ENCODE measurements at regions not wholly inside any gene's neighbourhood (a gene's known extent, or its start where the extent isn't known, plus 50 kb on each side); places are given as distances from the start of the nearest gene placed in this dataset.

GRCh38 chr16:86827521-86827920, 249.2 kb downstream of the FOXL1 start:
- 42 to 52% (median 50%) methylated on average over 12 of the region's 12 CpGs for WGBS, 3 donors
- no peaks in the 10 kb centered on the region for H3K9me3 ChIP-seq
- intact Hi-C loops (cut with DNase I), result no loop called here
- H3K4me1 ChIP-seq (ENCODE audit: insufficient read depth), result no peaks in the 10 kb centered on the region
- no peak overlapping the region for H3K27ac ChIP-seq
- H3K4me3 ChIP-seq, result no peak overlapping the region
- no peaks in the 10 kb centered on the region for H3K27me3 ChIP-seq
- DNase-seq, result no peak
- TF ChIP-seq POLR2A (IDR thresholded peaks at IDR 0.05), result no peak
- TF ChIP-seq EP300 (IDR thresholded peaks at IDR 0.05), result no peak
- no peak for TF ChIP-seq CTCF (IDR thresholded peaks at IDR 0.05)
- H3K36me3 ChIP-seq, result no peaks in the 10 kb centered on the region

GRCh38 chr16:86828202-86828601, 249.9 kb downstream of the FOXL1 start:
- Histone ChIP-seq H3K36me3 (no peaks in the 10 kb centered on the region), H3K4me3 (no peak overlapping the region), H3K27ac (no peak overlapping the region), H3K4me1 (ENCODE audit: insufficient read depth) (no peaks in the 10 kb centered on the region), H3K9me3 (no peaks in the 10 kb centered on the region), H3K27me3 (no peaks in the 10 kb centered on the region)
- WGBS, 3 donors, result 63 to 74% (median 63%) methylated on average over 6 of the region's 6 CpGs
- DNase-seq, result no peak
- intact Hi-C loops (cut with DNase I), result no loop called here
- TF ChIP-seq EP300 (IDR thresholded peaks at IDR 0.05), result no peak

GRCh38 chr16:86828653-86829052, 250.3 kb downstream of the FOXL1 start:
- Histone ChIP-seq H3K36me3 (no peaks in the 10 kb centered on the region), H3K27me3 (no peaks in the 10 kb centered on the region), H3K4me3 (no peak overlapping the region), H3K9me3 (no peaks in the 10 kb centered on the region), H3K27ac (no peak overlapping the region), H3K4me1 (ENCODE audit: insufficient read depth) (peaks cover 3% of the 10 kb centered on the region)
- intact Hi-C loops (cut with DNase I), result no loop called here
- no peak for TF ChIP-seq EP300 (IDR thresholded peaks at IDR 0.05)
- no peak for DNase-seq
- 71 to 78% (median 76%) methylated on average over 11 of the region's 11 CpGs for WGBS, 3 donors

- H3K27me3 ChIP-seq, result no peaks in the 10 kb centered on the region
- TF ChIP-seq EP300 (IDR thresholded peaks at IDR 0.05) (no peak), CTCF (IDR thresholded peaks at IDR 0.05) (no peak), POLR2A (IDR thresholded peaks at IDR 0.05) (no peak)
- H3K9me3 ChIP-seq, result no peaks in the 10 kb centered on the region
- no peak overlapping the region for H3K27ac ChIP-seq
- no peaks in the 10 kb centered on the region for H3K36me3 ChIP-seq
- DNase-seq, result no peak
- H3K4me1 ChIP-seq (ENCODE audit: insufficient read depth), result peaks cover 3% of the 10 kb centered on the region
- H3K4me3 ChIP-seq, result no peak overlapping the region
- WGBS, 3 donors, result 90 to 91% (median 91%) methylated on average over 5 of the region's 5 CpGs
- intact Hi-C loops (cut with DNase I), result no loop called here
Observed at GRCh38 chr16:86831366-86831765, 253.0 kb downstream of the FOXL1 start.

GRCh38 chr16:86833136-86833535, 254.8 kb downstream of the FOXL1 start:
- Histone ChIP-seq H3K27me3 (no peaks in the 10 kb centered on the region), H3K36me3 (no peaks in the 10 kb centered on the region), H3K27ac (no peak overlapping the region), H3K4me1 (ENCODE audit: insufficient read depth) (peaks cover 3% of the 10 kb centered on the region), H3K4me3 (no peak overlapping the region), H3K9me3 (no peaks in the 10 kb centered on the region)
- WGBS, 3 donors, result 4 to 10% (median 5%) methylated on average over 9 of the region's 9 CpGs
- TF ChIP-seq EP300 (IDR thresholded peaks at IDR 0.05), result no peak
- no peak for TF ChIP-seq CTCF (IDR thresholded peaks at IDR 0.05)
- TF ChIP-seq POLR2A (IDR thresholded peaks at IDR 0.05), result no peak
- intact Hi-C loops (cut with DNase I), result no loop called here
- DNase-seq, result peak in 1 of 5 donors; percentile 37

Data from ovary (tissue), 7 donors.